ENCODE measurements at regions not wholly inside any gene's neighbourhood (a gene's known extent, or its start where the extent isn't known, plus 50 kb on each side); places are given as distances from the start of the nearest gene placed in this dataset.

GRCh38 chr7:90111-91063, 102.0 kb upstream of the FAM20C start:
- no peaks in the 10 kb centered on the region for H3K36me3 ChIP-seq
- H3K4me2 ChIP-seq: peak overlapping the region; percentile 88 to 100 (median 98)
- H3K27ac ChIP-seq: peak overlapping the region; percentile 65 to 88 (median 80); a peak in 21 of 22 replicates
- H3K4me3 ChIP-seq: peak overlapping the region in 2 of 10 experiments; percentile 2 to 43; a peak in 2 of 20 replicates
- peak in 3 of 11 experiments; percentile 24 to 56 (median 27); a peak in 2 of 22 replicates for TF ChIP-seq Cebpa-rat (IDR thresholded peaks at IDR 0.05)
- peaks cover 83 to 100% (median 92%) of the 10 kb centered on the region in 10 experiments for H3K4me1 ChIP-seq
- peak overlapping the region; percentile 17 to 74 (median 65); a peak in 21 of 22 replicates for H3K9ac ChIP-seq
- no peaks in the 10 kb centered on the region for H3K27me3 ChIP-seq
- no peaks in the 10 kb centered on the region for H4K20me1 ChIP-seq
- H3K9me3 ChIP-seq (replicated peaks in 1 of 11): peaks cover 0 to 4% (median 0%) of the 10 kb centered on the region in 11 experiments; a peak in 1 of 22 replicates

GRCh38 chr7:91396-92175, 100.8 kb upstream of the FAM20C start:
- H4K20me1 ChIP-seq: no peaks in the 10 kb centered on the region
- no peaks in the 10 kb centered on the region for H3K36me3 ChIP-seq
- H3K9me3 ChIP-seq (replicated peaks in 1 of 11): peaks cover 0 to 5% (median 0%) of the 10 kb centered on the region in 11 experiments; a peak in 4 of 22 replicates
- no peak for TF ChIP-seq Cebpa-rat (IDR thresholded peaks at IDR 0.05)
- H3K4me2 ChIP-seq: peak overlapping the region; percentile 88 to 100 (median 98)
- H3K4me3 ChIP-seq: no peak overlapping the region
- H3K27me3 ChIP-seq: no peaks in the 10 kb centered on the region
- H3K27ac ChIP-seq: peak overlapping the region in 6 of 11 experiments; percentile 8 to 84 (median 66); a peak in 9 of 22 replicates
- peaks cover 71 to 91% (median 84%) of the 10 kb centered on the region in 10 experiments for H3K4me1 ChIP-seq
- 0 out of 22 replicates have a peak overlapping the region, but pooled peaks of 1 of the 11 experiments have one; percentile 31 for H3K9ac ChIP-seq

GRCh38 chr7:92231-92674, 100.1 kb upstream of the FAM20C start:
- Histone ChIP-seq H3K36me3 (no peaks in the 10 kb centered on the region), H3K9ac (0 out of 22 replicates have a peak overlapping the region, but pooled peaks of 1 of the 11 experiments have one; percentile 0), H3K27ac (peak overlapping the region in 1 of 11 experiments; percentile 8; a peak in 1 of 22 replicates), H3K4me2 (peak overlapping the region; percentile 88 to 100 (median 98); a peak in 21 of 22 replicates), H3K4me3 (no peak overlapping the region), H3K9me3 (replicated peaks in 1 of 11) (peaks cover 0 to 12% (median 2%) of the 10 kb centered on the region in 11 experiments; a peak in 11 of 22 replicates), H3K27me3 (no peaks in the 10 kb centered on the region), H3K4me1 (peaks cover 65 to 84% (median 78%) of the 10 kb centered on the region in 10 experiments), H4K20me1 (no peaks in the 10 kb centered on the region)
- no peak for TF ChIP-seq Cebpa-rat (IDR thresholded peaks at IDR 0.05)

- H3K9me3 ChIP-seq (replicated peaks in 1 of 11): peaks cover 7 to 20% (median 11%) of the 10 kb centered on the region in 11 experiments
- H4K20me1 ChIP-seq: no peaks in the 10 kb centered on the region
- no peak for TF ChIP-seq Cebpa-rat (IDR thresholded peaks at IDR 0.05)
- no peaks in the 10 kb centered on the region for H3K27me3 ChIP-seq
- peaks cover 56 to 76% (median 69%) of the 10 kb centered on the region in 10 experiments for H3K4me1 ChIP-seq
- no peaks in the 10 kb centered on the region; a peak in 1 of 22 replicates for H3K36me3 ChIP-seq
- H3K4me3 ChIP-seq: no peak overlapping the region
- 0 out of 22 replicates have a peak overlapping the region, but pooled peaks of 1 of the 11 experiments have one; percentile 0 for H3K9ac ChIP-seq
- H3K27ac ChIP-seq: peak overlapping the region in 3 of 11 experiments; percentile 5 to 9 (median 9); a peak in 1 of 22 replicates
- H3K4me2 ChIP-seq: peak overlapping the region in 6 of 11 experiments; percentile 10 to 100 (median 96); a peak in 7 of 22 replicates
Observed at GRCh38 chr7:92888-93672, 99.3 kb upstream of the FAM20C start.

GRCh38 chr7:94251-94801, 98.0 kb upstream of the FAM20C start:
- Histone ChIP-seq H4K20me1 (no peaks in the 10 kb centered on the region), H3K9me3 (replicated peaks in 1 of 11) (peaks cover 17 to 33% (median 23%) of the 10 kb centered on the region in 11 experiments), H3K4me3 (no peak overlapping the region), H3K27me3 (no peaks in the 10 kb centered on the region), H3K4me2 (peak overlapping the region; percentile 51 to 98 (median 71)), H3K27ac (peak overlapping the region in 5 of 11 experiments; percentile 17 to 45 (median 37); a peak in 7 of 22 replicates), H3K4me1 (peaks cover 44 to 63% (median 57%) of the 10 kb centered on the region in 10 experiments), H3K9ac (0 out of 22 replicates have a peak overlapping the region, but pooled peaks of 1 of the 11 experiments have one; percentile 9), H3K36me3 (no peaks in the 10 kb centered on the region; a peak in 1 of 22 replicates)
- TF ChIP-seq Cebpa-rat (IDR thresholded peaks at IDR 0.05): no peak

- no peak for TF ChIP-seq Cebpa-rat (IDR thresholded peaks at IDR 0.05)
- Histone ChIP-seq H3K27ac (0 out of 22 replicates have a peak overlapping the region, but pooled peaks of 1 of the 11 experiments have one; percentile 27), H3K4me3 (no peak overlapping the region), H3K27me3 (no peaks in the 10 kb centered on the region), H3K4me2 (peak overlapping the region in 9 of 11 experiments; percentile 63 to 98 (median 71); a peak in 18 of 22 replicates), H4K20me1 (no peaks in the 10 kb centered on the region), H3K9me3 (replicated peaks in 1 of 11) (peaks cover 17 to 38% (median 25%) of the 10 kb centered on the region in 11 experiments), H3K36me3 (no peaks in the 10 kb centered on the region; a peak in 1 of 22 replicates), H3K4me1 (peaks cover 34 to 53% (median 47%) of the 10 kb centered on the region in 10 experiments), H3K9ac (no peak overlapping the region)
Observed at GRCh38 chr7:95180-95862, 97.0 kb upstream of the FAM20C start.

GRCh38 chr7:95863-96260, 96.5 kb upstream of the FAM20C start:
- Histone ChIP-seq H3K9ac (no peak overlapping the region), H3K36me3 (no peaks in the 10 kb centered on the region; a peak in 1 of 22 replicates), H3K4me1 (peaks cover 28 to 48% (median 41%) of the 10 kb centered on the region in 10 experiments), H3K4me2 (peak overlapping the region in 2 of 11 experiments; percentile 72 to 77; a peak in 1 of 22 replicates), H4K20me1 (no peaks in the 10 kb centered on the region), H3K4me3 (no peak overlapping the region), H3K27me3 (no peaks in the 10 kb centered on the region), H3K9me3 (replicated peaks in 1 of 11) (peaks cover 17 to 38% (median 25%) of the 10 kb centered on the region in 11 experiments), H3K27ac (no peak overlapping the region)
- TF ChIP-seq Cebpa-rat (IDR thresholded peaks at IDR 0.05): no peak
